MM.1S (cell line): ENCODE measurements at regions not wholly inside any gene's neighbourhood (a gene's known extent, or its start where the extent isn't known, plus 50 kb on each side); places are given as distances from the start of the nearest gene placed in this dataset.

Experiments used
- DNase-seq: peaks from one replicate; pipeline ENCODE4 v3.0.0-alpha.2; 2015
- H2AFZ ChIP-seq: fragments of 300-600 bp; sonication (generic); 2 replicates; pipeline ENCODE4 v1.6.0; 2016; ENCODE audit warnings: antibody characterized with exemption, low read length
- H3F3A ChIP-seq: fragments of 300-600 bp; sonication (generic); 2 replicates; pipeline ENCODE4 v1.6.1; 2016; ENCODE audit warnings: mild to moderate bottlenecking, antibody characterized with exemption, low read length, moderate library complexity, mixed read lengths; ENCODE audit not compliant: insufficient read depth
- H3K27ac ChIP-seq: fragments of 300-600 bp; sonication (generic); 2 replicates; pipeline ENCODE4 v1.5.1; 2016; ENCODE audit warnings: mild to moderate bottlenecking, low read length
- H3K27me3 ChIP-seq: fragments of 300-600 bp; sonication (generic); replicated peaks from 2 replicates; pipeline ENCODE4 v1.6.0; 2016; ENCODE audit warnings: low read length; ENCODE audit not compliant: insufficient read depth
- H3K36me3 ChIP-seq: fragments of 300-600 bp; sonication (generic); replicated peaks from 2 replicates; pipeline ENCODE4 v1.6.1; 2016; ENCODE audit warnings: mild to moderate bottlenecking, low read length, mixed read lengths; ENCODE audit not compliant: insufficient read depth
- H3K4me1 ChIP-seq: fragments of 300-600 bp; sonication (generic); 2 replicates; pipeline ENCODE4 v1.6.1; 2016; ENCODE audit warnings: low read length, mixed read lengths
- H3K4me2 ChIP-seq: fragments of 300-600 bp; sonication (generic); 2 replicates; pipeline ENCODE4 v1.6.0; 2016; ENCODE audit warnings: low read depth, low read length
- H3K4me3 ChIP-seq: fragments of 300-600 bp; sonication (generic); 2 replicates; pipeline ENCODE4 v1.5.1; 2016; ENCODE audit warnings: low read length, mixed read lengths
- H3K79me2 ChIP-seq: fragments of 300-600 bp; sonication (generic); 2 replicates; pipeline ENCODE4 v1.6.1; 2016; ENCODE audit warnings: mixed run types, low read length, mixed read lengths
- H3K9ac ChIP-seq: fragments of 300-600 bp; sonication (generic); 2 replicates; pipeline ENCODE4 v1.6.1; 2016; ENCODE audit warnings: low read length, mixed read lengths
- H3K9me2 ChIP-seq: fragments of 300-600 bp; sonication (generic); replicated peaks from 2 replicates; pipeline ENCODE4 v1.6.1; 2016; ENCODE audit warnings: mild to moderate bottlenecking, low read length, mixed read lengths; ENCODE audit not compliant: insufficient read depth
- H3K9me3 ChIP-seq: fragments of 300-600 bp; sonication (generic); replicated peaks from 2 replicates; pipeline ENCODE4 v1.6.1; 2016; ENCODE audit warnings: mild to moderate bottlenecking, low read length, mixed read lengths; ENCODE audit not compliant: insufficient read depth
- H4K20me1 ChIP-seq: fragments of 300-600 bp; sonication (generic); 2 replicates; pipeline ENCODE4 v1.6.1; 2016; ENCODE audit warnings: mild to moderate bottlenecking, low read length, moderate library complexity, mixed read lengths; ENCODE audit not compliant: insufficient read depth
- EZH2 ChIP-seq: fragments of 300-600 bp; sonication (generic); optimal IDR thresholded peaks from 2 replicates; pipeline ENCODE3; 2017; ENCODE audit warnings: low read depth, mild to moderate bottlenecking, antibody characterized with exemption, low read length, mixed read lengths
- EZH2phosphoT487 ChIP-seq: fragments of 300-600 bp; sonication (generic); IDR thresholded peaks from 2 replicates; pipeline ENCODE4 v1.6.1; 2018; ENCODE audit warnings: antibody characterized with exemption, low read length
- TF ChIP-seq, protein P1 (sequence below): fragments of 300-600 bp; sonication (generic); IDR thresholded peaks from 2 replicates; pipeline ENCODE4 v1.5.1; 2016; ENCODE audit warnings: antibody characterized with exemption, low read length, mixed read lengths

DNA sequence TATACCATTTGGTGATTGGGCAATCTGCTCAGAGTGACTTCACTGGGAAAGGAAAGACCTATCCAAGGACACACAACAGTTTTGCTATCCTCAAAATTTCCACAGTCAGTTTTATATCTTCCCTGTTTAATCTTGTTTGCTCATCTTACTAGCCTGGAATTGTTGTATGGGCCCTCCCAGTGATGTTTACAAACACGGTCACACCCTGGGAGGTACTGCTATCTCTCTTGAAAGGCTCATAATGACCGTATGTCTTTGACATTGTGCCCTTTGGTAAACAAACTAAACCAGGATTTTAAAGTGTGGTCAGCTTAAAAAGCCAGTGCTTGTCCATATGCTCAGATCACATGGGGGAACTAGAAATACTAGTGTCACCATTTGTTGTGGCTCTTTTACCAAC, 277.0 kb downstream of the CDH2 start:
- TF ChIP-seq EZH2phosphoT487 (no peak), EZH2 (no peak)
- TF ChIP-seq, protein P1, sequence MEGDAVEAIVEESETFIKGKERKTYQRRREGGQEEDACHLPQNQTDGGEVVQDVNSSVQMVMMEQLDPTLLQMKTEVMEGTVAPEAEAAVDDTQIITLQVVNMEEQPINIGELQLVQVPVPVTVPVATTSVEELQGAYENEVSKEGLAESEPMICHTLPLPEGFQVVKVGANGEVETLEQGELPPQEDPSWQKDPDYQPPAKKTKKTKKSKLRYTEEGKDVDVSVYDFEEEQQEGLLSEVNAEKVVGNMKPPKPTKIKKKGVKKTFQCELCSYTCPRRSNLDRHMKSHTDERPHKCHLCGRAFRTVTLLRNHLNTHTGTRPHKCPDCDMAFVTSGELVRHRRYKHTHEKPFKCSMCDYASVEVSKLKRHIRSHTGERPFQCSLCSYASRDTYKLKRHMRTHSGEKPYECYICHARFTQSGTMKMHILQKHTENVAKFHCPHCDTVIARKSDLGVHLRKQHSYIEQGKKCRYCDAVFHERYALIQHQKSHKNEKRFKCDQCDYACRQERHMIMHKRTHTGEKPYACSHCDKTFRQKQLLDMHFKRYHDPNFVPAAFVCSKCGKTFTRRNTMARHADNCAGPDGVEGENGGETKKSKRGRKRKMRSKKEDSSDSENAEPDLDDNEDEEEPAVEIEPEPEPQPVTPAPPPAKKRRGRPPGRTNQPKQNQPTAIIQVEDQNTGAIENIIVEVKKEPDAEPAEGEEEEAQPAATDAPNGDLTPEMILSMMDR: no peak
- no peaks in the 10 kb centered on the region for H3F3A ChIP-seq

DNA sequence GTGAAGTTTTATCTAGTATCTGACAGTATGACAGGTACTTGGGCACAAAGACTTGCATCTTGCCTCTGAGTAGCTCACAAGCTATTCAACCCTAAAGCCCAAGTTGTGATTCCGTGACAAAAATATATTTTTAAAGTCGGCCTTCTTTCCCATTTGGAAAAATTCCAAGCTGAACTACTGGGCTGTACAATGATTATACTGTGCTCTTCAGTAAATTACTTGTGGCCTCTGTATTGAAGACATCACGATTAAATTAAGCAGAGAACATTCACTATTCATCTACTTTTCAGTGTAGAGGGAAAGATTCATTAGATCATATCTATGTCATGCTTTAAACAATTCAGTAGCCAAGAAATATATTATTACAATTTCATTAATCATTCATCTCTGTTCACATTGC, 282.2 kb downstream of the CDH2 start:
- H3K4me2 ChIP-seq: no peak overlapping the region
- H4K20me1 ChIP-seq: no peaks in the 10 kb centered on the region
- no peak overlapping the region for H2AFZ ChIP-seq
- no peaks in the 10 kb centered on the region for H3K4me1 ChIP-seq
- no peak overlapping the region for H3K9ac ChIP-seq
- TF ChIP-seq EZH2phosphoT487: no peak
- no peak for TF ChIP-seq EZH2
- TF ChIP-seq, protein P1: no peak
- H3K27ac ChIP-seq: no peak overlapping the region
- H3K9me2 ChIP-seq: no peaks in the 10 kb centered on the region
- H3K79me2 ChIP-seq: no peaks in the 10 kb centered on the region
- no peak overlapping the region for H3K4me3 ChIP-seq
- H3F3A ChIP-seq: no peaks in the 10 kb centered on the region
- H3K36me3 ChIP-seq: no peaks in the 10 kb centered on the region
- DNase-seq: no peak
- no peaks in the 10 kb centered on the region for H3K27me3 ChIP-seq
- no peaks in the 10 kb centered on the region for H3K9me3 ChIP-seq

More for the DNA sequence above, 277.0 kb downstream of the CDH2 start:
- no peaks in the 10 kb centered on the region for H3K79me2 ChIP-seq
- no peak overlapping the region for H3K9ac ChIP-seq
- no peak overlapping the region for H3K27ac ChIP-seq
- no peaks in the 10 kb centered on the region for H4K20me1 ChIP-seq
- no peaks in the 10 kb centered on the region for H3K36me3 ChIP-seq
- DNase-seq: no peak
- no peaks in the 10 kb centered on the region for H3K27me3 ChIP-seq
- H3K4me2 ChIP-seq: no peak overlapping the region
- no peak overlapping the region for H2AFZ ChIP-seq
- H3K4me1 ChIP-seq: no peaks in the 10 kb centered on the region
- no peaks in the 10 kb centered on the region for H3K9me2 ChIP-seq
- H3K4me3 ChIP-seq: no peak overlapping the region
- no peaks in the 10 kb centered on the region for H3K9me3 ChIP-seq

DNA sequence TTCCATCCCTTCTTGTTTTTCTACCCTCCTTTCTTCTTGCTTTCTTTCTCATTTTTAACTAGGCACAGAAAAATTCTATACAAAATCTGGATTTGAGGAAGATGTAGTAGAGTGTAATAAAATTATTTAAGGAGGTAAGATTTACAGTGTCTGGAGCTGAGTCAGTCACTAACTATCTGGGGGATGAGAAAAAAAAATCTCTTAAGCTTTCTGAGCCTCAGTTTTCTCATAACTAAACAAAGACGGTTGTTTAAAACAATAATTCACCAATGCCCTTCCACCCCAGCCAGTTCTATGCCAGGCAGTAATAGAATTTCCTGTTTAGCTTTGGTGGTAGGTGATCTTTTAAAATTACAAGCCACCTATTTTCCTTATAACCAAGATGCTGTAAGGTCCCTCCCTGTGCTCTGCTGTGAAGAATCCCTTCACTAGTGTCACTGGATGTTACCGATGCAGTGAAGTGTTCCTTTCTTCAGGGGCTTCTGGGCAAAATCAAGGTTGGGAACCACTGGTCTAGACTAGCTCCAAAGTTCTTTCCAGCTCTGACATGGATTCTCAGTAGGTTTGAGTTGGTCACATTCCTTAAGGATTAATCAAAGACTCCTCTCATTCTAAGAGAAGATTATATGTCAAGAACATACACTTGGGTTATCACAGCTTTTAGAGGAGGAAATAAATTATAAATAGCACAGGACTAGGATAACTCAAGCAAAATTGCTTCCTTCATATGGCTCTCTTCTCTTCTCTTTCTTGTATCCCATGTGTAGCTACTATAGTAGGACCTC, 289.0 kb downstream of the CDH2 start:
- H3K9ac ChIP-seq: no peak overlapping the region
- no peak overlapping the region for H3K4me3 ChIP-seq
- H3K9me2 ChIP-seq: no peaks in the 10 kb centered on the region
- H3K36me3 ChIP-seq: no peaks in the 10 kb centered on the region
- no peak overlapping the region for H2AFZ ChIP-seq
- H3K9me3 ChIP-seq: no peaks in the 10 kb centered on the region
- DNase-seq: no peak
- H3K4me1 ChIP-seq: no peaks in the 10 kb centered on the region
- no peak overlapping the region for H3K4me2 ChIP-seq
- TF ChIP-seq EZH2phosphoT487: no peak
- TF ChIP-seq, protein P1: no peak
- no peak for TF ChIP-seq EZH2
- no peaks in the 10 kb centered on the region for H3F3A ChIP-seq
- no peaks in the 10 kb centered on the region for H3K27me3 ChIP-seq
- no peaks in the 10 kb centered on the region for H4K20me1 ChIP-seq
- H3K27ac ChIP-seq: no peak overlapping the region
- H3K79me2 ChIP-seq: no peaks in the 10 kb centered on the region
